HG03108 (cell line): ENCODE measurements at regions not wholly inside any gene's neighbourhood (a gene's known extent, or its start where the extent isn't known, plus 50 kb on each side); places are given as distances from the start of the nearest gene placed in this dataset.
"Not testable (repeated sequence)": the region's sequence is repeated elsewhere in the genome, so short reads cannot be mapped to it uniquely, and the experiment has no call there.

Source experiments
- ATAC-seq: cut with Tn5 transposase; IDR thresholded peaks from one replicate; pipeline ENCODE4 v1.9.1; 2021; ENCODE audit warnings: moderate library complexity; ENCODE audit not compliant: unreplicated experiment

GRCh38 chr14:41549821-41550607 lies 56.7 kb upstream of the LRFN5 start:
- ATAC-seq, result no peak

DNA sequence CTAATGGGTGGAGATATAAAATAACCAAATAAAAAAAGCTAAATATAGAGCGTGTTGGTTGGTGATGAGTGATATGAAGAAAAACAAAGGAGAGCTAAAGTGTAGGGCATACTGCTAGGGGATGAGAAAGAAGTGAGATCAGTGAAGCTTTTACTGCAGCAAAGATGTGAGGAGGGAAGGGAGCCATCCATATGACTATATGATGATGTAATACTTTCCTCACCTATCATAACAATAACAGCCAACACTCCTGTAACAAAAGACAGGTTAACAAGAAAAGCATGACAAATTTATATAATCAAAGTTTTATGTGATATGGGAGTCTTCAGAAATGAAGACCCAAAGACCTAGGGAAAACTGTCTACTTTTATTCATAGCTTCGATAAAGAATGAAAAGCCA lies 57.4 kb upstream of the LRFN5 start:
- ATAC-seq, result no peak

- no peak for ATAC-seq
These were observed 58.0 kb upstream of the LRFN5 start for GRCh38 chr14:41548666-41549065.

DNA sequence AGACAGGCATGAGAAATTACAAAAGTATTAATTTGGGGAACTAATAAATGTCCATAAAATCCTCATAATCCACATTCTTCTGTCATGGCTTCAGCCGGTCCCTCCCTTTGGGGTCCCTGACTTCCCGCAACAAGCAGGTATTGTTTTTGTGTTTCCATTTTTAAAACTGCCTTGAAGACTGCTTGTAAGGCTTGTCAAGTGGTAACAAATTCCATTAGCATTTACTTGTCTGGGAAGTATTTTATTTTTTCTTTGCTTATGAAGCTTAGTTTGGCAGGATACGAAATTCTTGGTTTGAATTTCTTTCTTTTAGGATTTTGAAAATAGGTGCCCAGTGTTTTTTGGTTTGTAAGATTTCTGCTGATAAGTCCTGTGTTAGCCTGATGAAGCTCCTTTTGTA lies 65.3 kb upstream of the LRFN5 start:
- ATAC-seq, result no peak

- ATAC-seq, result no peak
These were observed 74.4 kb upstream of the LRFN5 start for GRCh38 chr14:41532255-41532654.

DNA sequence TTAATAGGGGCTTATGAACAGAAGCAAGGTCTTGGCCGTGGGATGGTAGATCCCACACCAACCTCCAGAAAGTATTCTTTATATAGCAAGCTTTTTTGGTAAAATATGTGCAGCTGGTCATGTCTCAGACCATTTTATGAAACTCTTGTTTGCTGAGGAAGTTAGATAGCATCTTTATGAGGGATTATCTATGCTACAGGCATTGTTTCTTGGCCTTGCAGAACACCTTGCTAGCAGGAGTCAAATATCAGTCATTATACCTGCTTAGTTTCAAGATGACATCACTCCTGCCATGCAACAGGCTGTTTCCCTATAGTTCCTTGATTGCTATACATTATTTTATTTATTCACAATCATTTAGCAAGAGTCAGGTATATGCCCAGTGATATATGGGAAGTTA lies 84.8 kb upstream of the LRFN5 start:
- ATAC-seq, result no peak

GRCh38 chr14:41518030-41518429 lies 88.6 kb upstream of the LRFN5 start:
- not testable (repeated sequence) for ATAC-seq

- no peak for ATAC-seq
These were observed 100.1 kb upstream of the LRFN5 start for GRCh38 chr14:41506552-41506951.

- ATAC-seq, result no peak
These were observed 101.2 kb upstream of the LRFN5 start for GRCh38 chr14:41505491-41505890.

- ATAC-seq, result no peak
These were observed 107.7 kb upstream of the LRFN5 start for GRCh38 chr14:41498959-41499358.

DNA sequence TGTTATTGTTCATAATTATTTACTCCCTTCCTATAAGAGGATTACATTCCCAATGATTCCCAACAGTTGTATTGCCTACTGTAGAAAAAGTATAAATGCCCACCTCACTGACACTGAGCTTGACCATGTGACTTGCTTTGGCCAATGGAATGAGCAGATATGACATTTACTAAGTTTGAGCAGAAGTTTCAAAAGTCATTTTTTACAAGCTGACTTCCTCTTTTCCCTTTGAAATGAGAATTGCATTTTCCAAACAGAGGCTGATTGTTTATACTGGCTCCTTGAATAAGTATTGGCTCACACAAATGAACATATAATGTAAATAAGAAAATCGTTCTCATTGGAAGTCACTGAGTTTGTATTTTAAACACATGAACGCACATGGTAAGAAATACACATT lies 116.4 kb upstream of the LRFN5 start:
- ATAC-seq, result no peak

- ATAC-seq, result no peak
These were observed 117.2 kb upstream of the LRFN5 start for GRCh38 chr14:41489315-41489972.

- ATAC-seq, result no peak
These were observed 118.3 kb upstream of the LRFN5 start for GRCh38 chr14:41488401-41488800.

- no peak for ATAC-seq
These were observed 123.8 kb upstream of the LRFN5 start for GRCh38 chr14:41482861-41483260.

DNA sequence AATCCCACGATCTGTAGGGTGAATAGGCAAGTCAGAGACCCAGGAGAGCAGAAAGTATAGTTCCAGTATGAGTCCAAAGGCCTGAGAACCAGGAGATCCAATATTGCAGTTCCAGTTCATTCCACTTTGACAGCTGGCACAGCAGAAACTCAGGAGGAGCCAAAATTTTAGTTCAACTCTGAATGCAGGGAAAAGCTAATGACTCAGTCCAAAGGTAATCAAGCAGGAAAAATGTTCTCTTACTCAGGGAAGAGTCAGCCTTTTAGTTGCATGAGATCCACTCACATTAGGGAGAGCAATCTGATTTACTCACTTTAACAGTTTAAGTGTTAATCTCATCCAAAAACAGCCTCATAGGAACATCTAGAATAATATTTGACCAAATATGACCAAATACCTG lies 130.2 kb upstream of the LRFN5 start:
- ATAC-seq, result no peak

DNA sequence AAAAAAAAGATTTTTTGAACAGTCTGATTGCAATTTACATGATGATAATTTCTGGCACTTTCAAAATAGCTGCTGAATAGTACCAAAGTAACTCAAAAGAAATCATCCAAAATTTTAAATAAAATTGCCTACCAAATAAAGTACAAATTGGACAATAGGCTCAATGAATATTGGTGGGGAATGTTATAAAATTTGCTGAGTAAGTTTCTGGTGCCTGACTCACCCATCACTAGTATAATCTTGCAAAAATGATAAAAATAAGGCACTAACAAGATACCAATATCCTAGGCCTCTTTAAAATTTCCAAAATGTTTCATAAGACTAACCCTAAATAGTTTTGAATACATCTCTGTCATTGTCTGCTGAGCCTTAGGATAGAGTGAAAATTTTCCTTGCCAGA lies 145.3 kb upstream of the LRFN5 start:
- ATAC-seq, result no peak

DNA sequence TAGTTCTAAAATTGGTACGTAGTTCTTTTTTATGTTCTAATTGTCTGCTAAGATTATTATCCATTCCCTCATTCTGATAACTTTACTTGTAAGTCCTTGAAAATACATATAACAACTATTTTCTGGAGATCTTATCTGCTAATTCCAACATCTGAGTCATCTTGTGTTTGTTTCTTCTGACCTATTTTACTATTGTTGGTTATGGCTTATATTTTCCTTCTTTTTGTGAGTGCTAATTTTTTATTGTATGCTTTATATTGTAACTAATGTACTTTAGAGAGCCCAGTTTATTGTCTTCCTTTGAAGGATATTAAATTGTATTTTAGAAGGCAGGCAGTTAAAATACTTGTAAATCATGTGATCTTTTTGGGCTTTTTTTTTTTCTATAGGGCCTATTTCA lies 149.3 kb upstream of the LRFN5 start:
- no peak for ATAC-seq

DNA sequence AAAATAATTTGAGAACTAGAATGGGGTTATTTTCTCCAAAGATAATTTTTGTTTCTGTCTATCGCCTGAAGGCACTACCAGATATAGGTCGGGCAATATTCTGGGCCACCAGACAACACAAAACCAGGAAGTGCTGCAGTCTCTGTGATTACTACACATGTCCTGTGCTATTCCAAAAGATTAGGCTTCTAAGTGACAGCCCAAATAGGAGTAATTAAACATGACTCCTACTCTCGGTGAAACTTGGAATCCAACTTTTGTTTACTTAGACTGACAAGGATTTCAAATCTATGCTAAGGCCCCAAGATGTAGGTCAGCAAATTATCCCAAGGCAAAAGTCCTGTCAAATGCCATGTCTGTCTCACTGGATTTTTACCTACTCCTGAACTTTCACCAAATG lies 157.6 kb upstream of the LRFN5 start:
- no peak for ATAC-seq

- no peak for ATAC-seq
These were observed 160.7 kb upstream of the LRFN5 start for GRCh38 chr14:41446008-41446407.

DNA sequence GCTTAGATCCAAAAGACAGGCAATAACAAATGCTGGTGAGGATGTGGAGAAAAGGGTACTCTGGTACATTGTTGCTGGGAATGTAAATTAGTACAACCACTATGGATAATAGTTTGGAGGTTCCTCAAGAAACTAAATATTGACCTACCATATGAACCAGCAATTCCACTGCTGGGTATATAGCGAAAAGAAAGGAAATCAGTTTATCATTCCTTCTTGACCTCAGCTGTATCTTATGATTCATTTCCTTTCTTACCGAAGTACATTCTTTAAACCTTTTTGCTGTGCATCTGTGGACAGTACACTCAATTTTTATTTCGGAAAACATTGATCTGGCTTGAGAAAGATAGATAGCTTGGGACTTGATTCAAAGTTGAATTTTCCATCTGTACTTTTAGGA lies 183.2 kb upstream of the LRFN5 start:
- no peak for ATAC-seq

- not testable (repeated sequence) for ATAC-seq
These were observed 185.4 kb upstream of the LRFN5 start for GRCh38 chr14:41421308-41421707.

- no peak for ATAC-seq
These were observed 187.0 kb upstream of the LRFN5 start for GRCh38 chr14:41419709-41420108.

GRCh38 chr14:41418851-41419250 lies 187.8 kb upstream of the LRFN5 start:
- ATAC-seq, result no peak
